Loucy (cell line): ENCODE measurements at regions not wholly inside any gene's neighbourhood (a gene's known extent, or its start where the extent isn't known, plus 50 kb on each side); places are given as distances from the start of the nearest gene placed in this dataset.

Experiments used
- H2AFZ ChIP-seq: fragments of 200-600 bp; sonication (generic); 2 replicates; pipeline ENCODE4 v1.6.0; 2016; ENCODE audit warnings: antibody characterized with exemption, mild to moderate bottlenecking, low read length, moderate library complexity
- H3F3A ChIP-seq: fragments of 200-600 bp; 2 replicates; pipeline ENCODE4 v1.6.0; 2016; ENCODE audit warnings: antibody characterized with exemption, low read depth, mild to moderate bottlenecking
- H3K27me3 ChIP-seq: fragments of 200-600 bp; sonication (generic); 2 replicates; pipeline ENCODE4 v1.6.1; 2014; ENCODE audit warnings: low read length, mild to moderate bottlenecking; ENCODE audit not compliant: insufficient read depth, poor library complexity, severe bottlenecking
- H3K36me3 ChIP-seq: fragments of 200-600 bp; sonication (generic); 2 replicates; pipeline ENCODE4 v1.6.1; 2016; ENCODE audit warnings: low read length; ENCODE audit not compliant: insufficient read depth
- H3K4me1 ChIP-seq: fragments of 200-600 bp; sonication (generic); 2 replicates; pipeline ENCODE4 v1.5.1; 2014; ENCODE audit warnings: low read length, mild to moderate bottlenecking; ENCODE audit not compliant: insufficient read depth, poor library complexity, severe bottlenecking
- H3K4me2 ChIP-seq: fragments of 200-600 bp; sonication (generic); 2 replicates; pipeline ENCODE4 v1.6.0; 2014; ENCODE audit warnings: antibody characterized with exemption, low read length, low read depth, mild to moderate bottlenecking; ENCODE audit not compliant: poor library complexity, severe bottlenecking
- H3K4me3 ChIP-seq: fragments of 200-600 bp; sonication (generic); 2 replicates; pipeline ENCODE4 v1.5.1; 2014; ENCODE audit warnings: low read length, mild to moderate bottlenecking, mixed read lengths; ENCODE audit not compliant: poor library complexity, severe bottlenecking
- H3K79me2 ChIP-seq: fragments of 200-600 bp; sonication (generic); 2 replicates; pipeline ENCODE4 v1.6.1; 2014; ENCODE audit warnings: low read length; ENCODE audit not compliant: insufficient read depth
- H3K9ac ChIP-seq: fragments of 200-600 bp; sonication (generic); 2 replicates; pipeline ENCODE4 v1.6.0; 2014; ENCODE audit warnings: mild to moderate bottlenecking, low read depth, low read length, moderate library complexity; ENCODE audit not compliant: poor library complexity, severe bottlenecking
- H3K9me2 ChIP-seq: fragments of 200-600 bp; sonication (generic); replicated peaks from 2 replicates; pipeline ENCODE4 v1.6.1; 2016; ENCODE audit warnings: low read depth, low read length, mixed read lengths
- H3K9me3 ChIP-seq: fragments of 200-600 bp; sonication (generic); 2 replicates; pipeline ENCODE4 v1.6.1; 2014; ENCODE audit warnings: mild to moderate bottlenecking, antibody characterized with exemption, low read length, low read depth; ENCODE audit not compliant: insufficient read depth
- H4K20me1 ChIP-seq: fragments of 200-600 bp; sonication (generic); 2 replicates; pipeline ENCODE4 v1.6.0; 2014; ENCODE audit warnings: antibody characterized with exemption, low read length, mild to moderate bottlenecking; ENCODE audit not compliant: insufficient read depth, poor library complexity, severe bottlenecking
- CTCF ChIP-seq: fragments of 200-600 bp; sonication (generic); conservative IDR thresholded peaks from 2 replicates; pipeline ENCODE4 v1.5.1; 2014; ENCODE audit warnings: mild to moderate bottlenecking, antibody characterized with exemption, low read length
- EZH2phosphoT487 ChIP-seq: fragments of 200-600 bp; IDR thresholded peaks from 2 replicates; pipeline ENCODE4 v1.6.1; 2018; ENCODE audit warnings: antibody characterized with exemption, mild to moderate bottlenecking, moderate library complexity, borderline replicate concordance

GRCh38 chr7:124420367-124420766 lies 345.2 kb downstream of the GPR37 start:
- no peak overlapping the region for H3K4me3 ChIP-seq
- H3K79me2 ChIP-seq = no peaks in the 10 kb centered on the region
- TF ChIP-seq EZH2phosphoT487 (no peak), CTCF (no peak)
- no peaks in the 10 kb centered on the region for H3K27me3 ChIP-seq
- no peaks in the 10 kb centered on the region for H3K36me3 ChIP-seq
- H2AFZ ChIP-seq = no peak overlapping the region
- no peak overlapping the region for H3K4me2 ChIP-seq
- H3K9ac ChIP-seq = no peak overlapping the region
- no peaks in the 10 kb centered on the region for H4K20me1 ChIP-seq
- no peaks in the 10 kb centered on the region for H3K9me2 ChIP-seq
- no peaks in the 10 kb centered on the region for H3F3A ChIP-seq
- no peaks in the 10 kb centered on the region for H3K9me3 ChIP-seq
- no peaks in the 10 kb centered on the region for H3K4me1 ChIP-seq

GRCh38 chr7:124413029-124413428 lies 352.6 kb downstream of the GPR37 start:
- H3K4me1 ChIP-seq = no peaks in the 10 kb centered on the region
- no peaks in the 10 kb centered on the region for H4K20me1 ChIP-seq
- no peak for TF ChIP-seq EZH2phosphoT487
- no peak for TF ChIP-seq CTCF
- H2AFZ ChIP-seq = no peak overlapping the region
- no peaks in the 10 kb centered on the region for H3K9me2 ChIP-seq
- no peaks in the 10 kb centered on the region for H3K27me3 ChIP-seq
- H3K9me3 ChIP-seq = no peaks in the 10 kb centered on the region
- no peak overlapping the region for H3K4me3 ChIP-seq
- H3K4me2 ChIP-seq = no peak overlapping the region
- H3F3A ChIP-seq = no peaks in the 10 kb centered on the region
- no peak overlapping the region for H3K9ac ChIP-seq
- no peaks in the 10 kb centered on the region for H3K79me2 ChIP-seq
- H3K36me3 ChIP-seq = no peaks in the 10 kb centered on the region

DNA sequence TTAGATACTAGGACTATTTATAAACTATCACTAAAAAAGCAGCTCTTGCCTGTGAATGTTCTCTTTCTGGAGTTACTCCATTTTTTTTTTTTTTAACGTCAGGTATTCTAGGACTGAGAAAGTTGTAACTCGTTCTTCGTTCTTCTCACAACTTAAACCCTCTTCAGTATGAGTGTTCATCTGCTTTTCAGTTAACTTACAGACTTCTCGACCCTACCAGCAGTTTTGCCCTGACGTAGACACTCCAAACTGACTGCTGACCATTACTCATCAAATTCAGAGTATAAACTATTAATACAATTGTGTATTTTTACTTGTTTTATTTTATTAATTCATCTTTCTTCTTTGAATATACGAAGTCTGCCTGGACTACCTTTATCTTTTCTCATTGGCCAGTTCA lies 353.1 kb downstream of the GPR37 start:
- no peaks in the 10 kb centered on the region for H3K36me3 ChIP-seq
- H2AFZ ChIP-seq = no peak overlapping the region

More for the DNA sequence above, 353.1 kb downstream of the GPR37 start:
- Histone ChIP-seq H3K4me1 (no peaks in the 10 kb centered on the region), H3K4me3 (no peak overlapping the region), H3K27me3 (no peaks in the 10 kb centered on the region), H3K9ac (no peak overlapping the region), H3F3A (no peaks in the 10 kb centered on the region), H3K4me2 (no peak overlapping the region), H3K79me2 (no peaks in the 10 kb centered on the region), H3K9me3 (no peaks in the 10 kb centered on the region), H4K20me1 (no peaks in the 10 kb centered on the region), H3K9me2 (no peaks in the 10 kb centered on the region)
- TF ChIP-seq CTCF = no peak
- no peak for TF ChIP-seq EZH2phosphoT487
